AG09309 (cell line): ENCODE measurements at regions not wholly inside any gene's neighbourhood (a gene's known extent, or its start where the extent isn't known, plus 50 kb on each side); places are given as distances from the start of the nearest gene placed in this dataset.

Experiments used
- DNase-seq: peaks from one replicate; pipeline ENCODE4 v3.0.0-alpha.2; 2010; ENCODE audit warnings: low read depth
- H3K4me3 ChIP-seq: 2 replicates; pipeline ENCODE4 v1.5.1; 2011; ENCODE audit warnings: mild to moderate bottlenecking, low read depth, low read length, moderate library complexity; ENCODE audit not compliant: control insufficient read depth
- CTCF ChIP-seq: IDR thresholded peaks from 2 replicates; pipeline ENCODE4 v1.5.1; 2011; ENCODE audit warnings: mild to moderate bottlenecking, low read depth, low read length, inconsistent platforms; ENCODE audit not compliant: insufficient read depth, control insufficient read depth; ENCODE audit errors: missing control alignments

DNA sequence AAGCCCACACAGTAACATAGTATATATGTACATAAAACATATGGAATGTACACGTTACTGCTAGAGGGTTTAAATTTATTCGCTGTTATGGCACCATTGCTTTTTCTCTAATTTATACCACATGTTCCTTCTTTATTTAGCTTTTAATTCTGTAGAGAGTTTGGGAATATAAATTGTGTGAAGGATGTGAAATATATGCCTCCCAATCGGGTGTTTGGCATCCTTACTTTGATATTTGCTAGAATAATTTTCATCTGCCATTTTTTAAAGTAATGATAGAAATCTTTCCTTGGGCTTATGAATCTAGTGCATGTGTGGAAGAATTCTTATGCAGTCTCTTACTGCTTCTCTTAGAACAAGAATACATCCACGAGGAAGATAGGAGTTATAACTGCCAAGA lies 509.8 kb upstream of the RAG2 start:
- no peak for DNase-seq
- no peak for TF ChIP-seq CTCF
- H3K4me3 ChIP-seq: no peak overlapping the region

- no peak overlapping the region for H3K4me3 ChIP-seq
- DNase-seq: no peak
Observed at GRCh38 chr11:37107415-37107814, 509.4 kb upstream of the RAG2 start.

GRCh38 chr11:37105427-37105826 lies 507.4 kb upstream of the RAG2 start:
- H3K4me3 ChIP-seq: no peak overlapping the region
- TF ChIP-seq CTCF: no peak
- no peak for DNase-seq

More at GRCh38 chr11:37107415-37107814, 509.4 kb upstream of the RAG2 start:
- TF ChIP-seq CTCF: no peak

- no peak for TF ChIP-seq CTCF
Observed at GRCh38 chr11:37104380-37104779, 506.3 kb upstream of the RAG2 start.

GRCh38 chr11:37100008-37100407 lies 502.0 kb upstream of the RAG2 start:
- no peak for DNase-seq
- no peak for TF ChIP-seq CTCF
- no peak overlapping the region for H3K4me3 ChIP-seq

More at GRCh38 chr11:37104380-37104779, 506.3 kb upstream of the RAG2 start:
- H3K4me3 ChIP-seq: no peak overlapping the region
- no peak for DNase-seq

- no peak overlapping the region for H3K4me3 ChIP-seq
- DNase-seq: no peak
- no peak for TF ChIP-seq CTCF
Observed at GRCh38 chr11:37092487-37092886, 494.5 kb upstream of the RAG2 start.

GRCh38 chr11:37089439-37089838 lies 491.4 kb upstream of the RAG2 start:
- no peak for TF ChIP-seq CTCF
- no peak for DNase-seq
- no peak overlapping the region for H3K4me3 ChIP-seq
